Ectodermal cell (in vitro differentiated cells): ENCODE measurements at regions not wholly inside any gene's neighbourhood (a gene's known extent, or its start where the extent isn't known, plus 50 kb on each side); places are given as distances from the start of the nearest gene placed in this dataset.

Experiments used
- H3K27ac ChIP-seq: 2 replicates; pipeline ENCODE4 v1.7.0; 2013; ENCODE audit warnings: mild to moderate bottlenecking, low read depth, low read length; ENCODE audit not compliant: insufficient read depth, poor library complexity, severe bottlenecking
- H3K27me3 ChIP-seq: 2 replicates; pipeline ENCODE4 v1.7.0; 2013; ENCODE audit warnings: mild to moderate bottlenecking, low read length; ENCODE audit not compliant: insufficient read depth, control insufficient read depth, poor library complexity, severe bottlenecking
- H3K36me3 ChIP-seq: one replicate; pipeline ENCODE4 v1.7.0; 2013; ENCODE audit warnings: low read length; ENCODE audit not compliant: control insufficient read depth, insufficient read depth
- H3K4me1 ChIP-seq: one replicate; pipeline ENCODE4 v1.7.0; 2013; ENCODE audit warnings: low read length; ENCODE audit not compliant: control insufficient read depth, insufficient read depth
- H3K4me3 ChIP-seq: 2 replicates; pipeline ENCODE4 v1.7.0; 2013; ENCODE audit warnings: low read depth, low read length, control low read depth; ENCODE audit not compliant: insufficient read depth
- H3K9me3 ChIP-seq: 2 replicates; pipeline ENCODE4 v1.7.0; 2013; ENCODE audit warnings: mild to moderate bottlenecking, low read length, moderate library complexity; ENCODE audit not compliant: control insufficient read depth
- WGBS, 2 experiments: methylation state at CpG; one replicate each; pipeline ENCODE4 v1.1.7; 2013; ENCODE audit warnings: missing lambda C conversion rate in 2 of 2; 5-methylcytosine and 5-hydroxymethylcytosine counted together

GRCh38 chr4:38497121-38497520 is 166.9 kb upstream of the KLF3 start:
- WGBS, 2 experiments: 46 to 51% methylated on average over 2 of the region's 3 CpGs
- H3K4me1 ChIP-seq: peaks cover 24% of the 10 kb centered on the region
- H3K36me3 ChIP-seq: no peaks in the 10 kb centered on the region
- H3K27ac ChIP-seq: no peak overlapping the region
- H3K27me3 ChIP-seq: no peaks in the 10 kb centered on the region
- no peak overlapping the region for H3K4me3 ChIP-seq
- no peaks in the 10 kb centered on the region for H3K9me3 ChIP-seq

GRCh38 chr4:38499101-38499500 is 164.9 kb upstream of the KLF3 start:
- no peaks in the 10 kb centered on the region for H3K36me3 ChIP-seq
- WGBS, 2 experiments: 87 to 100% methylated on average over 1 of the region's 1 CpG
- no peaks in the 10 kb centered on the region for H3K9me3 ChIP-seq
- H3K4me1 ChIP-seq: peaks cover 24% of the 10 kb centered on the region
- H3K27me3 ChIP-seq: no peaks in the 10 kb centered on the region
- H3K4me3 ChIP-seq: no peak overlapping the region
- H3K27ac ChIP-seq: no peak overlapping the region

GRCh38 chr4:38500433-38500832 is 163.6 kb upstream of the KLF3 start:
- Histone ChIP-seq H3K27me3 (no peaks in the 10 kb centered on the region), H3K4me1 (peaks cover 21% of the 10 kb centered on the region), H3K36me3 (no peaks in the 10 kb centered on the region), H3K4me3 (no peak overlapping the region), H3K9me3 (no peaks in the 10 kb centered on the region), H3K27ac (no peak overlapping the region)
- WGBS, 2 experiments: 90 to 98% methylated on average over 2 of the region's 2 CpGs

- Histone ChIP-seq H3K36me3 (no peaks in the 10 kb centered on the region), H3K4me1 (peaks cover 11% of the 10 kb centered on the region), H3K27me3 (no peaks in the 10 kb centered on the region), H3K9me3 (no peaks in the 10 kb centered on the region), H3K4me3 (no peak overlapping the region), H3K27ac (no peak overlapping the region)
- 95 to 98% methylated on average over 2 of the region's 2 CpGs for WGBS, 2 experiments
These were observed 162.3 kb upstream of the KLF3 start for GRCh38 chr4:38501698-38502097.

- 93 to 95% methylated on average over 5 to 6 of the region's 6 CpGs for WGBS, 2 experiments
- Histone ChIP-seq H3K4me3 (no peak overlapping the region), H3K9me3 (no peaks in the 10 kb centered on the region), H3K27ac (no peak overlapping the region), H3K36me3 (no peaks in the 10 kb centered on the region), H3K27me3 (no peaks in the 10 kb centered on the region), H3K4me1 (no peaks in the 10 kb centered on the region)
These were observed 160.2 kb upstream of the KLF3 start for GRCh38 chr4:38503689-38504395.

GRCh38 chr4:38504396-38504715 is 159.6 kb upstream of the KLF3 start:
- no peak overlapping the region for H3K4me3 ChIP-seq
- H3K27me3 ChIP-seq: no peaks in the 10 kb centered on the region
- H3K4me1 ChIP-seq: no peaks in the 10 kb centered on the region
- no peaks in the 10 kb centered on the region for H3K36me3 ChIP-seq
- no peak overlapping the region for H3K27ac ChIP-seq
- 95 to 96% methylated on average over 2 of the region's 2 CpGs for WGBS, 2 experiments
- H3K9me3 ChIP-seq: no peaks in the 10 kb centered on the region

GRCh38 chr4:38509551-38509950 is 154.4 kb upstream of the KLF3 start:
- no peaks in the 10 kb centered on the region for H3K9me3 ChIP-seq
- H3K27me3 ChIP-seq: no peaks in the 10 kb centered on the region
- H3K4me3 ChIP-seq: no peak overlapping the region
- 81 to 85% methylated on average over 5 of the region's 5 CpGs for WGBS, 2 experiments
- H3K36me3 ChIP-seq: no peaks in the 10 kb centered on the region
- no peak overlapping the region for H3K27ac ChIP-seq
- H3K4me1 ChIP-seq: no peaks in the 10 kb centered on the region

GRCh38 chr4:38510201-38510600 is 153.8 kb upstream of the KLF3 start:
- no peaks in the 10 kb centered on the region for H3K4me1 ChIP-seq
- H3K27ac ChIP-seq: no peak overlapping the region
- no peaks in the 10 kb centered on the region for H3K27me3 ChIP-seq
- H3K4me3 ChIP-seq: no peak overlapping the region
- no peaks in the 10 kb centered on the region for H3K9me3 ChIP-seq
- H3K36me3 ChIP-seq: no peaks in the 10 kb centered on the region
- 93 to 97% methylated on average over 2 of the region's 2 CpGs for WGBS, 2 experiments

- Histone ChIP-seq H3K9me3 (no peaks in the 10 kb centered on the region), H3K4me1 (no peaks in the 10 kb centered on the region), H3K27me3 (no peaks in the 10 kb centered on the region), H3K4me3 (no peak overlapping the region), H3K36me3 (no peaks in the 10 kb centered on the region), H3K27ac (no peak overlapping the region)
- 85 to 87% methylated on average over 5 of the region's 5 CpGs for WGBS, 2 experiments
These were observed 152.3 kb upstream of the KLF3 start for GRCh38 chr4:38511702-38512101.

- no peaks in the 10 kb centered on the region for H3K9me3 ChIP-seq
- H3K4me1 ChIP-seq: no peaks in the 10 kb centered on the region
- no peaks in the 10 kb centered on the region for H3K27me3 ChIP-seq
- no peak overlapping the region for H3K4me3 ChIP-seq
- WGBS, 2 experiments: 16 to 20% methylated on average over 3 to 4 of the region's 4 CpGs
- H3K36me3 ChIP-seq: no peaks in the 10 kb centered on the region
- H3K27ac ChIP-seq: no peak overlapping the region
These were observed 151.2 kb upstream of the KLF3 start for GRCh38 chr4:38512840-38513239.
